ENCODE measurements at regions not wholly inside any gene's neighbourhood (a gene's known extent, or its start where the extent isn't known, plus 50 kb on each side); places are given as distances from the start of the nearest gene placed in this dataset.

GRCh38 chr10:69723653-69724052 is 78.1 kb upstream of the COL13A1 start:
- TF ChIP-seq CTCF (IDR thresholded peaks at IDR 0.05), result no peak
- TF ChIP-seq POLR2A (IDR thresholded peaks at IDR 0.05), result no peak

Measured in heart left ventricle (tissue), 13 donors.